Adrenal gland (tissue), 5 donors: ENCODE measurements at regions not wholly inside any gene's neighbourhood (a gene's known extent, or its start where the extent isn't known, plus 50 kb on each side); places are given as distances from the start of the nearest gene placed in this dataset.

Source experiments
- POLR2A ChIP-seq, 2 donors: fragments of 450-650 bp; IDR thresholded peaks; one replicate each; pipeline ENCODE4 v1.6.1; 2017; ENCODE audit warnings: antibody characterized with exemption in 2 of 2, mild to moderate bottlenecking in 2 of 2, moderate library complexity in 1 of 2
- TF ChIP-seq, protein P1 (sequence below), 6 experiments: fragments of 450-650 bp in 4 of 6; fragments of 200-600 bp in 2 of 6; sonication (generic) in 1 of 6; IDR thresholded peaks; 1 replicate in 5 of 6; 2 replicates in 1 of 6; pipeline versions ENCODE4 v1.5.1 to v1.8.0; 2016 to 2021; ENCODE audit warnings: antibody characterized with exemption in 6 of 6, mild to moderate bottlenecking in 2 of 6, moderate library complexity in 1 of 6
- donor health status: DM: no; HTN: no; CAD: no.

DNA sequence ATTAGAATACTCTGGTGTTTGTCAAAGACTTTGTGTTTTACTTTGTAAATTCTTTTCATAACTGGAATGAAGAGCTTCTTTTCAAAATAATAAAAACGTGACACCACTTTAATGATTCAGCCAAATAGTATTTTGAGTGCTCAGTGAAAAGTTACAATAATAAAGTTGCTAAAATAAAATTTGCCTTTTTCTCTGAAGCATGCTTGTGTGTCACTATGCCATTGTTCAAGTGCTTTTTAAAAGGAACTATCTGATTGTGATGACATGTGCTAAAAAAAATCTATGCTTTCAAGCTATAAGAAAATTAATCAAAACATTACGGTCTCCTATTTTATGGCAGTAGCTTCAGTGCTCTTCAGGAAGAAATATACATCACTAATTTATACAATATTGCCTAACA is 1290.5 kb upstream of the B3GALT2 start:
- TF ChIP-seq, protein P1, sequence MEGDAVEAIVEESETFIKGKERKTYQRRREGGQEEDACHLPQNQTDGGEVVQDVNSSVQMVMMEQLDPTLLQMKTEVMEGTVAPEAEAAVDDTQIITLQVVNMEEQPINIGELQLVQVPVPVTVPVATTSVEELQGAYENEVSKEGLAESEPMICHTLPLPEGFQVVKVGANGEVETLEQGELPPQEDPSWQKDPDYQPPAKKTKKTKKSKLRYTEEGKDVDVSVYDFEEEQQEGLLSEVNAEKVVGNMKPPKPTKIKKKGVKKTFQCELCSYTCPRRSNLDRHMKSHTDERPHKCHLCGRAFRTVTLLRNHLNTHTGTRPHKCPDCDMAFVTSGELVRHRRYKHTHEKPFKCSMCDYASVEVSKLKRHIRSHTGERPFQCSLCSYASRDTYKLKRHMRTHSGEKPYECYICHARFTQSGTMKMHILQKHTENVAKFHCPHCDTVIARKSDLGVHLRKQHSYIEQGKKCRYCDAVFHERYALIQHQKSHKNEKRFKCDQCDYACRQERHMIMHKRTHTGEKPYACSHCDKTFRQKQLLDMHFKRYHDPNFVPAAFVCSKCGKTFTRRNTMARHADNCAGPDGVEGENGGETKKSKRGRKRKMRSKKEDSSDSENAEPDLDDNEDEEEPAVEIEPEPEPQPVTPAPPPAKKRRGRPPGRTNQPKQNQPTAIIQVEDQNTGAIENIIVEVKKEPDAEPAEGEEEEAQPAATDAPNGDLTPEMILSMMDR (IDR thresholded peaks at IDR 0.05), result no peak
- TF ChIP-seq POLR2A (IDR thresholded peaks at IDR 0.05), result no peak
